Activated naive CD4-positive, alpha-beta T cell treated with anti-CD3 and anti-CD28 coated beads for 36 hours (primary cell): ENCODE measurements at regions not wholly inside any gene's neighbourhood (a gene's known extent, or its start where the extent isn't known, plus 50 kb on each side); places are given as distances from the start of the nearest gene placed in this dataset.
"Not testable (repeated sequence)": the region's sequence is repeated elsewhere in the genome, so short reads cannot be mapped to it uniquely, and the experiment has no call there.

ENCODE experiments used
- CTCF ChIA-PET: fragments of 350-600 bp; sonication (Branson Sonifier 250); formaldehyde crosslinking; loops from one replicate; lab custom pipeline; 2021; ENCODE audit warnings: antibody characterized with exemption; lab: Charles Lee
- DNase-seq: peaks from one replicate; pipeline ENCODE4 v3.0.0-alpha.2; 2020
- H3K27ac Mint-ChIP-seq: one replicate; pipeline ENCODE4 v1.8.0; 2021; ENCODE audit warnings: mild to moderate bottlenecking, mixed read lengths
- H3K27me3 Mint-ChIP-seq: one replicate; pipeline ENCODE4 v1.8.0; 2021; ENCODE audit warnings: low read depth, mixed read lengths
- H3K36me3 Mint-ChIP-seq: one replicate; pipeline ENCODE4 v1.8.0; 2021; ENCODE audit warnings: low read depth, mixed read lengths
- H3K4me1 Mint-ChIP-seq: one replicate; pipeline ENCODE4 v1.8.0; 2021; ENCODE audit warnings: low read depth, mixed read lengths
- H3K4me3 Mint-ChIP-seq: one replicate; pipeline ENCODE4 v1.8.0; 2021; ENCODE audit warnings: mild to moderate bottlenecking, moderate library complexity, mixed read lengths
- H3K9me3 Mint-ChIP-seq: one replicate; pipeline ENCODE4 v1.8.0; 2021; ENCODE audit warnings: mixed read lengths
- intact Hi-C: fragments of 100-400 bp; cut with micrococcal nuclease; formaldehyde crosslinking; loops from one replicate; pipeline ENCODE4 v1.15.1; 2023

DNA sequence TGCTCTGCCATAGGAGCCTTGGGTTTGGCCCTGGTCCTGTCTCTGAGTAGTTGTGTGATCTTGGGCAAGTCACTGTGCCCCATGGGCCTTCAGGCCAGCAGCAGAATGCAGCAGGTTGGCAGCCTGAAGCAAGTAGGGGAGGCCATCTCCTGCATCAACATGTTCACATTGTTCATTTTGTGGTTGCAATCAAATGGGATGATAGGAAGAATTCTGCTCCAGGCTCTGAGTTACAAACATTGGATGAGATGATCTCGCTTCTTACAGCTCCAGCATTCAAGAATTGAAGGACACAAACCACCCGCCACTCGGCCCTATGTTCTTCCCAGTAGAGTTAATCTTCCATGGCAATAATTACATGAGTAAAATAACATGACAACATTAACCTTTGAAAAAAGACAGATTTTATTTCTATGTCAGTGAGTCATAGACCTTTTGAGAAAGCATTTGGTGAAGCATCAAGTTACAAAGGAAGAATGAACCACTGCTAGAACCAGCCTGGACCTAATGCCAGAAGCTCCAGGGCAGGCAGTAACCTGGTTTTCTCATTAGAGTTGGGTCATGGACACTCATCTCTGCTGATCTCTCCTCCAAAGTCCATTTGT is 308.3 kb upstream of the NCAM1 start:
- Mint-ChIP-seq H3K4me1 (no peaks in the 10 kb centered on the region), H3K27me3 (no peaks in the 10 kb centered on the region), H3K9me3 (no peaks in the 10 kb centered on the region), H3K36me3 (no peaks in the 10 kb centered on the region), H3K27ac (no peak overlapping the region), H3K4me3 (no peak overlapping the region)
- intact Hi-C loops, result no loop called here
- DNase-seq, result no peak
- CTCF ChIA-PET, result no interaction called here

DNA sequence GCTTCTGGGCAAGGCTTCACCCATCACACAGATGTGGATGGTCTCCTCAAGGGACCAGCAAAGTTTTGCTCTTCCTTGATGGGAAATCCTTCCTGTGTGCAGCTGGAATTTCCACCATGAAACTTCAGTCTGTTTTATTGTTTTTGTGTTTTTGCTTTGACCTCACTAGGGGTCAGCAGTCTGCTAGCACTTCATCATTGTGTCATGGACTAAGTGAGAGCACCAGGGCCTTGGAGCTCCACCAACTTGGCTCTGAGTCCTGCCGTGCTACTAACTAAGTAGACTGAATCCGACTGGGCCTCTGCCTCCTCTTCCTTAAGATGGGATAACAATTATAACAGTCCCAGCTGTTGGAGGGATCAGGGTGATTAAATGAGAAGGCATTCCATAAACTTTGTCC is 305.8 kb upstream of the NCAM1 start:
- no peak for DNase-seq
- no peaks in the 10 kb centered on the region for H3K36me3 Mint-ChIP-seq
- H3K4me3 Mint-ChIP-seq, result no peak overlapping the region
- H3K27me3 Mint-ChIP-seq, result peaks cover 2% of the 10 kb centered on the region
- intact Hi-C loops, result no loop called here
- H3K9me3 Mint-ChIP-seq, result no peaks in the 10 kb centered on the region
- no peaks in the 10 kb centered on the region for H3K4me1 Mint-ChIP-seq
- CTCF ChIA-PET, result no interaction called here
- H3K27ac Mint-ChIP-seq, result no peak overlapping the region

GRCh38 chr11:112656772-112657428 is 304.3 kb upstream of the NCAM1 start:
- H3K9me3 Mint-ChIP-seq, result no peaks in the 10 kb centered on the region
- CTCF ChIA-PET, result interaction anchor here (0.6 kb wide), 1 partner anchor 172 kb away, joined by 3 read pairs; no protein-coding TSS in a partner anchor
- H3K4me1 Mint-ChIP-seq, result no peaks in the 10 kb centered on the region
- H3K27me3 Mint-ChIP-seq, result peaks cover 2% of the 10 kb centered on the region
- H3K27ac Mint-ChIP-seq, result no peak overlapping the region
- H3K36me3 Mint-ChIP-seq, result no peaks in the 10 kb centered on the region
- no peak for DNase-seq
- no peak overlapping the region for H3K4me3 Mint-ChIP-seq
- intact Hi-C loops, result no loop called here

DNA sequence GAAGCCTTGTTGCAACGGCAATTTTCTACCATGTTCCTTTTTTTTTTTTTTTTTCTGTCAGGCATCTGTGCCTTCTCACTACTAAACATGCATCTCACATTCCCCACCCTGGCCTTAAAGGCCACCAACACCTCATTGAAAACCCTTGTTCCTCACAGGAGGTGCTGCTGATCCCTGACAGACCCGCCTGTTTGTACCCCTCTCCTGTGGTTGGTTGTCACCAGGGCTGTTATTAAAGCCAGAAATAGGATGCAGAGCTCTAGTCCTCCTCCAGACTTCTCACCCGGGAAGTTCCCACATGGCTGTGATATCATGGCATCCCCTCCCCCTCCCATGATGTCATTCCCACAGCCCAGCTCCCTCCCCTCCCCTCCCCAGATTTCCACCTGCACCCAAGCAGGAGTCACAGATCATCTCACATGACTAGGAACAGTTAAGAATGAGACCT is 302.8 kb upstream of the NCAM1 start:
- Mint-ChIP-seq H3K4me1 (no peaks in the 10 kb centered on the region), H3K9me3 (no peaks in the 10 kb centered on the region), H3K27ac (no peak overlapping the region), H3K36me3 (no peaks in the 10 kb centered on the region), H3K4me3 (no peak overlapping the region), H3K27me3 (peaks cover 3% of the 10 kb centered on the region)
- CTCF ChIA-PET, result no interaction called here
- intact Hi-C loops, result no loop called here
- no peak for DNase-seq

GRCh38 chr11:112661146-112661545 is 300.1 kb upstream of the NCAM1 start:
- Mint-ChIP-seq H3K4me1 (no peaks in the 10 kb centered on the region), H3K27ac (no peak overlapping the region), H3K27me3 (peaks cover 4% of the 10 kb centered on the region), H3K4me3 (no peak overlapping the region), H3K36me3 (no peaks in the 10 kb centered on the region), H3K9me3 (no peaks in the 10 kb centered on the region)
- CTCF ChIA-PET, result no interaction called here
- DNase-seq, result no peak
- intact Hi-C loops, result no loop called here

DNA sequence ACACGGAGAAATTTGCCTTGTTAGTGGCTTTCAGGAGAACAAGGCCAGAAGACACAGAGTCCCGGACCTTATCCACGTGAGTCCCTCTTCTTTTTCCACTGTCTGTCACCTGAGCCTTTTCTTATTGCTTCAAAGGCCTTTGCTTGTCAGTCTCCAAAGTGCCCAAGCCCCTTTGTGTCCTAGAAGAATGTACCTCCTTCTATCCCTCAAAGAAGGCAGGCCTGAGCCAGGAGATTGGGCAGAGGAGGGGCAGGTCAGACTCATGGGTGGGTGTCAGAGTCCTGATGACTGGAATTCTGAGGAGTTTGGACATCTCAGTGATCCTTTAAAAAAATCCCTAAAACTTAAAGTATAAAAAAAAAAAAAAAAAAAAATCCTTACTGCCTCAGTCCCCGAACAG is 299.6 kb upstream of the NCAM1 start:
- Mint-ChIP-seq H3K9me3 (no peaks in the 10 kb centered on the region), H3K27me3 (peaks cover 4% of the 10 kb centered on the region), H3K36me3 (no peaks in the 10 kb centered on the region), H3K4me1 (no peaks in the 10 kb centered on the region), H3K27ac (no peak overlapping the region), H3K4me3 (no peak overlapping the region)
- intact Hi-C loops, result no loop called here
- CTCF ChIA-PET, result no interaction called here
- no peak for DNase-seq

- Mint-ChIP-seq H3K4me1 (no peaks in the 10 kb centered on the region), H3K27me3 (peaks cover 4% of the 10 kb centered on the region), H3K27ac (no peak overlapping the region), H3K9me3 (no peaks in the 10 kb centered on the region), H3K36me3 (no peaks in the 10 kb centered on the region), H3K4me3 (no peak overlapping the region)
- DNase-seq, result no peak
- CTCF ChIA-PET, result no interaction called here
- intact Hi-C loops, result no loop called here
Observed at GRCh38 chr11:112662554-112662953, 298.7 kb upstream of the NCAM1 start.

DNA sequence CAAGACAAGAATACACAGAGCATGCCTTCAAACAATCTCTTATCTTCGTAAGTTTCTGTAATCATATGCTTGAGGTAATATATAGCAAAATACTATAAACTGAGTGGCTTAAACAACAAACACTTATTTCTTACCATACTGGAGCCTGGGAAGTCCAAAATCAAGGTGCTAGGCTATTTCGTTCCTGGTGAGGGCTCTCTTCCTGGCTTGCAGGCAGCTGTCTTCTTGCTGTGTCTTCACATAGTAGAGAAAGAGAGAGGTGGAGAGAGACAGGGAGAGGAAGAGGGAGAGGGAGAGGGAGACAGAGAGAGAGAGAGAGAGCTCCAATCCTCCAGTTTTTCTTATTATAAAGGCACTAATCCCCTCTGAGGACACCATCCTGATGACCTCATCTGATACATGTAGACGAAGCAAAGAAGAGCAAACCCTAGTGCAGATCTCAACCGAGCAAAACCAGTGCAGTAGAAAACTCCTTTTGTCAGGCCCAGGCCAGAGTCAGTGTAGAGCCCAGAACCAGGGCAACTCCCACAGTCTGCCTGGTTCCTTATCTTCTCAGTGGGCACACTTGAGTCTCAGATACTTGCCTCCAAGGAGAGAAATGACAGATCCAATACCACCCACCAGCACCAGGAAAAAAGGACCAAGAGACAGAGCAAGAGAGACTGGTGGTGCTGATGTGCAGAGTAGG is 297.1 kb upstream of the NCAM1 start:
- intact Hi-C loops, result no loop called here
- Mint-ChIP-seq H3K27ac (no peak overlapping the region), H3K4me3 (no peak overlapping the region), H3K9me3 (no peaks in the 10 kb centered on the region), H3K36me3 (no peaks in the 10 kb centered on the region), H3K27me3 (peaks cover 2% of the 10 kb centered on the region), H3K4me1 (no peaks in the 10 kb centered on the region)
- CTCF ChIA-PET, result no interaction called here
- no peak for DNase-seq

DNA sequence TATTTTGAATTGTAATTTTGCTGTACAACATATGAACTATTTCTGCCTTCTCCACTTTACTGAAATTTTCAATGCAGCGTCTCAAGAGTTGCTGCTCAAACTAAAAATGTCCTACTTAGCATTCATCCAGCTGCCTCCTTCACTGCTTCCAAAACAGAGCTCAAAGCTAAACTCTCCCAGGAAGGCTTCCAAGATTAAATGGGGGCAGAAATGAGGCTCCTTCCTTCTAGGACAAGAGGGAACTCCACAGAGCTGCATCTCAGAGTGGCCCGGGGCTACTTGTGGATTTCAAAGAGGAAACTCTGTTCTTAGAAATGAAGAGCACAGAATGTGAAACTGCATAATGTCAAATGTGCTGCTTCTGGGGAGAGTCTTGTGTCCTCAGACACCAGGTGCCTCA is 295.9 kb upstream of the NCAM1 start:
- intact Hi-C loops, result no loop called here
- no peak overlapping the region for H3K27ac Mint-ChIP-seq
- H3K9me3 Mint-ChIP-seq, result no peaks in the 10 kb centered on the region
- no peaks in the 10 kb centered on the region for H3K36me3 Mint-ChIP-seq
- no peak for DNase-seq
- peaks cover 2% of the 10 kb centered on the region for H3K27me3 Mint-ChIP-seq
- H3K4me3 Mint-ChIP-seq, result no peak overlapping the region
- CTCF ChIA-PET, result no interaction called here
- H3K4me1 Mint-ChIP-seq, result no peaks in the 10 kb centered on the region

DNA sequence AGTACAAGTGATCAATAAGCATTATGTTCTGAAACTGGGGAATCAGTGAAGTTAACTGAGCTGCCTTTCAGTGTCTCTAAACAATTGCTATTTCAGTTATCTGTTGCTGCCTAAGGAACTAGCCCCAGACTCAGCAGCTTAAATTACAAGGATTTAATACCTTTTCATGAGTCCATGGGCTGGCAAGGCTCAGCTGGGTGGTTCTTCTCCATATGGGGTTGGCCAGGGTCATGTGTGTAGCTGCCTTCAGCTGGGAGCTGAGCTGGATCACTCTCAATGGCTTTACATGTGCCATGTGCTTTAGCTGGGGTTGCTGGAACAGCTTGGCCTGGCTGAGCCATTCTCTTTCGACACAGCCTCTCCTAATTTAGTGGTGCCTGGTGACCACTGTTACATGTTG is 295.0 kb upstream of the NCAM1 start:
- CTCF ChIA-PET, result no interaction called here
- Mint-ChIP-seq H3K27me3 (peaks cover 2% of the 10 kb centered on the region), H3K4me1 (no peaks in the 10 kb centered on the region), H3K9me3 (no peaks in the 10 kb centered on the region), H3K36me3 (no peaks in the 10 kb centered on the region), H3K27ac (no peak overlapping the region), H3K4me3 (no peak overlapping the region)
- intact Hi-C loops, result no loop called here
- no peak for DNase-seq

GRCh38 chr11:112670806-112671570 is 290.2 kb upstream of the NCAM1 start:
- peaks cover 5% of the 10 kb centered on the region for H3K27me3 Mint-ChIP-seq
- intact Hi-C loops, result no loop called here
- no peaks in the 10 kb centered on the region for H3K36me3 Mint-ChIP-seq
- H3K4me3 Mint-ChIP-seq, result no peak overlapping the region
- no peak for DNase-seq
- CTCF ChIA-PET, result no interaction called here
- no peak overlapping the region for H3K27ac Mint-ChIP-seq
- H3K4me1 Mint-ChIP-seq, result no peaks in the 10 kb centered on the region
- peaks cover 5% of the 10 kb centered on the region for H3K9me3 Mint-ChIP-seq

GRCh38 chr11:112673401-112673800 is 287.8 kb upstream of the NCAM1 start:
- H3K36me3 Mint-ChIP-seq, H3K9me3 Mint-ChIP-seq, H3K4me3 Mint-ChIP-seq, DNase-seq, intact Hi-C loops, H3K27ac Mint-ChIP-seq, H3K27me3 Mint-ChIP-seq, H3K4me1 Mint-ChIP-seq, CTCF ChIA-PET: not testable (repeated sequence)
